B cell (primary cell): ENCODE measurements at regions not wholly inside any gene's neighbourhood (a gene's known extent, or its start where the extent isn't known, plus 50 kb on each side); places are given as distances from the start of the nearest gene placed in this dataset.

ENCODE experiments used
- ATAC-seq: fragments of 200-7000 bp; cut with Tn5 transposase; one replicate; pipeline ENCODE4 v1.10.0; 2021; ENCODE audit warnings: low read depth, mild to moderate bottlenecking, moderate number of reproducible peaks, moderate library complexity
- CTCF ChIA-PET: fragments of 350-600 bp; sonication (Branson Sonifier 250); formaldehyde crosslinking; loops from one replicate; lab custom pipeline; 2021; ENCODE audit warnings: antibody characterized with exemption, inconsistent platforms; lab: Charles Lee
- POLR2A ChIA-PET: fragments of 350-600 bp; sonication (Branson Sonifier 250); formaldehyde crosslinking; loops from one replicate; lab custom pipeline; 2021; ENCODE audit warnings: antibody characterized with exemption; lab: Charles Lee
- DNase-seq: peaks from one replicate; pipeline ENCODE4 v3.0.0; 2013
- H2AFZ ChIP-seq: 2 replicates; pipeline ENCODE4 v1.6.1; 2012; ENCODE audit warnings: mild to moderate bottlenecking, low read depth, low read length; ENCODE audit not compliant: insufficient read depth, poor library complexity, severe bottlenecking
- H3K27ac ChIP-seq, 2 donors: 1 replicate in 1 of 2; 2 replicates in 1 of 2; pipeline ENCODE4 v1.5.1; 2012 to 2013; ENCODE audit warnings: low read length in 2 of 2, mild to moderate bottlenecking in 2 of 2, moderate library complexity in 1 of 2
- H3K27me3 ChIP-seq, 4 experiments: fragments of 200-600 bp in 1 of 4; sonication (generic) in 1 of 4; replicated peaks in 1 of 4; 1 replicate in 2 of 4; 2 replicates in 2 of 4; pipeline versions ENCODE4 v1.6.1 to v1.7.0; 2013 to 2016; ENCODE audit warnings: low read length in 3 of 4, mild to moderate bottlenecking in 2 of 4, mixed read lengths in 1 of 4, moderate library complexity in 1 of 4; ENCODE audit not compliant: insufficient read depth in 4 of 4, control insufficient read depth in 3 of 4; ENCODE audit errors: control extremely low read depth in 1 of 4
- H3K36me3 ChIP-seq, 2 experiments: replicated peaks in 1 of 2; 1 replicate in 1 of 2; 2 replicates in 1 of 2; pipeline versions ENCODE4 v1.6.1 to v1.7.1; 2013; ENCODE audit warnings: low read length in 1 of 2; ENCODE audit not compliant: insufficient read depth in 2 of 2, control insufficient read depth in 1 of 2; ENCODE audit errors: control extremely low read depth in 1 of 2, extremely low read depth in 1 of 2
- H3K4me1 ChIP-seq, 2 donors: fragments of 200-600 bp in 1 of 2; sonication (generic) in 1 of 2; 1 replicate in 1 of 2; 2 replicates in 1 of 2; pipeline versions ENCODE4 v1.5.1 to v1.6.1; 2013 to 2017; ENCODE audit warnings: low read length in 2 of 2; ENCODE audit not compliant: control insufficient read depth in 2 of 2, insufficient read depth in 2 of 2
- H3K4me2 ChIP-seq: replicated peaks from 2 replicates; pipeline ENCODE3; 2012; ENCODE audit warnings: mild to moderate bottlenecking, low read depth, low read length; ENCODE audit not compliant: poor library complexity, severe bottlenecking
- H3K4me3 ChIP-seq, 5 experiments: fragments of 200-600 bp in 1 of 5; sonication (generic) in 1 of 5; 1 replicate in 3 of 5; 2 replicates in 2 of 5; pipeline versions ENCODE4 v1.5.1 to v1.7.0; 2011 to 2016; ENCODE audit warnings: low read length in 4 of 5, mild to moderate bottlenecking in 4 of 5, low read depth in 2 of 5, control low read depth in 1 of 5, moderate library complexity in 1 of 5; ENCODE audit not compliant: insufficient read depth in 1 of 5; ENCODE audit errors: control extremely low read depth in 1 of 5, extremely low read depth in 1 of 5
- H3K79me2 ChIP-seq: fragments of 200-600 bp; sonication (generic); one replicate; pipeline ENCODE4 v1.6.0; 2016; ENCODE audit warnings: low read length; ENCODE audit not compliant: control insufficient read depth, insufficient read depth
- H3K9ac ChIP-seq: fragments of 200-600 bp; sonication (generic); 2 replicates; pipeline ENCODE4 v1.6.1; 2017; ENCODE audit warnings: mild to moderate bottlenecking, low read length, moderate library complexity
- H3K9me3 ChIP-seq, 3 donors: one replicate each; pipeline versions ENCODE4 v1.6.1 to v1.7.1; 2013; ENCODE audit warnings: low read length in 2 of 3; ENCODE audit not compliant: control insufficient read depth in 2 of 3, insufficient read depth in 1 of 3; ENCODE audit errors: control extremely low read depth in 1 of 3
- H4K20me1 ChIP-seq: 2 replicates; pipeline ENCODE4 v1.6.0; 2012; ENCODE audit warnings: mild to moderate bottlenecking, low read length; ENCODE audit not compliant: insufficient read depth, control insufficient read depth, poor library complexity, severe bottlenecking
- H3K27ac Mint-ChIP-seq: one replicate; pipeline ENCODE4 v1.8.0; 2021; ENCODE audit warnings: mixed read lengths
- H3K27me3 Mint-ChIP-seq: one replicate; pipeline ENCODE4 v1.8.0; 2021; ENCODE audit warnings: mixed read lengths
- H3K4me1 Mint-ChIP-seq: one replicate; pipeline ENCODE4 v1.8.0; 2021; ENCODE audit warnings: mixed read lengths
- H3K4me3 Mint-ChIP-seq: one replicate; pipeline ENCODE4 v1.8.0; 2021; ENCODE audit warnings: mixed read lengths
- H3K9me3 Mint-ChIP-seq: one replicate; pipeline ENCODE4 v1.8.0; 2022; ENCODE audit warnings: mixed read lengths; ENCODE audit not compliant: insufficient read depth
- CTCF ChIP-seq: fragments of 200-600 bp; IDR thresholded peaks from one replicate; pipeline ENCODE4 v1.8.0; 2022; ENCODE audit warnings: antibody characterized with exemption, mild to moderate bottlenecking
- EZH2 ChIP-seq: IDR thresholded peaks from 2 replicates; pipeline ENCODE4 v1.6.1; 2012; ENCODE audit warnings: borderline replicate concordance, low read depth, mild to moderate bottlenecking, moderate library complexity, low read length; ENCODE audit not compliant: insufficient read depth, poor library complexity, severe bottlenecking
- WGBS: methylation state at CpG from one replicate; pipeline ENCODE4 v1.1.5; 2013; ENCODE audit warnings: missing lambda C conversion rate; ENCODE audit not compliant: insufficient coverage; 5-methylcytosine and 5-hydroxymethylcytosine counted together
- intact Hi-C: fragments of 100-400 bp; cut with micrococcal nuclease; formaldehyde crosslinking; loops from one replicate; pipeline ENCODE4 v1.10.0; 2022

DNA sequence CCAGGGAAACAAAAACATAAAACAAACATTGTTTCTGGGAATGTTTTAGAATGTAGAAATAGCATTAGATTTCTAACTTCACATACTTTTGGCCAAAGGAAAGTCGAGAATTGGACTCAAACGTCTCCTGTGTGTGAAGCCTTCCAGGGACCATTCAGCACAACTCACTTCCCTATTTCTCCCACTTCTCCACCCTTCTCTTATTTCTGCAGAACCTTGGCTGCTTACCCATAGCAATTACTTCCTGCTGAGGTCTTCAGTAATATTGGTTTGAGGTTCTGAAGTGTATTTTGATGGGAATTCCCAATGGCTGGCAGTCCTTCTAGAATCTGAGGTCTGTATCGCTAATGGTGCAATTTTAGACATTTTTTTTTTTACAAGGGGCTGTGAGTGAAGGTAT is 158.3 kb upstream of the SNX19 start:
- H3K9me3 ChIP-seq = no peaks in the 10 kb centered on the region
- H3K4me2 ChIP-seq = no peak overlapping the region
- no peak overlapping the region for H3K9ac ChIP-seq
- Mint-ChIP-seq H3K27me3 (no peaks in the 10 kb centered on the region), H3K9me3 (no peaks in the 10 kb centered on the region), H3K27ac (no peak overlapping the region), H3K4me1 (no peaks in the 10 kb centered on the region), H3K4me3 (no peak overlapping the region)
- DNase-seq (no peak), ATAC-seq (no peak)
- CTCF ChIA-PET = no interaction called here
- H3K79me2 ChIP-seq = no peaks in the 10 kb centered on the region
- TF ChIP-seq CTCF (no peak), EZH2 (no peak)
- H2AFZ ChIP-seq = no peak overlapping the region
- no peak overlapping the region for H3K4me3 ChIP-seq
- POLR2A ChIA-PET = no interaction called here
- intact Hi-C loops = no loop called here
- no peaks in the 10 kb centered on the region for H3K27me3 ChIP-seq
- H3K27ac ChIP-seq = no peak overlapping the region
- 14% methylated on average over 2 of the region's 3 CpGs for WGBS
- no peaks in the 10 kb centered on the region for H4K20me1 ChIP-seq
- no peaks in the 10 kb centered on the region for H3K4me1 ChIP-seq
- no peaks in the 10 kb centered on the region for H3K36me3 ChIP-seq

DNA sequence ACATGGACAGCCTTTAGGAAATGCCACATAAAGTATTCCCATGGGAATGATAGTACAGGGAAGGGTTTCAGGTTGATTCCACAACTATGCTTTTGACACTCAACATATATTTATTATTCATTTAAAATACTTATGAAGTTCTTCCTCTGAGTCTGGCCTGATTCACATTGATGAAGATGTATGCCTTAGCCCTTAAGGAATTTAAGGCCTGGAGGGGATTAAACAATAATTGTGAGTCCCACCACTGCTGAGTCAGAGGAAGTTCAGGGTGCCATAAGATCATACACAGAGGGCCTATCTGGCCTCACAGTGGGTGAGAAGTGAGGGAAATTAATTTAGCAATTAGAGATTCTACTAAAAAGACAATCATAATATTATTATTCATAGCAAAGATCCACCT is 161.1 kb upstream of the SNX19 start:
- no peaks in the 10 kb centered on the region for H3K4me1 Mint-ChIP-seq
- H4K20me1 ChIP-seq = no peaks in the 10 kb centered on the region
- H3K27ac ChIP-seq = no peak overlapping the region
- H3K27me3 Mint-ChIP-seq = no peaks in the 10 kb centered on the region
- no peak for ATAC-seq
- H3K27ac Mint-ChIP-seq = no peak overlapping the region
- H3K4me3 ChIP-seq = no peak overlapping the region
- DNase-seq = no peak
- ChIA-PET POLR2A (no interaction called here), CTCF (no interaction called here)
- no peak overlapping the region for H3K4me3 Mint-ChIP-seq
- TF ChIP-seq CTCF (no peak), EZH2 (no peak)
- H3K4me1 ChIP-seq = no peaks in the 10 kb centered on the region
- no peaks in the 10 kb centered on the region for H3K79me2 ChIP-seq
- peaks cover 3% of the 10 kb centered on the region for H3K9me3 Mint-ChIP-seq
- H3K27me3 ChIP-seq = no peaks in the 10 kb centered on the region
- peaks cover 0 to 3% (median 0%) of the 10 kb centered on the region in 3 donors for H3K9me3 ChIP-seq
- H3K4me2 ChIP-seq = no peak overlapping the region
- no peaks in the 10 kb centered on the region for H3K36me3 ChIP-seq
- H2AFZ ChIP-seq = no peak overlapping the region
- H3K9ac ChIP-seq = no peak overlapping the region
- intact Hi-C loops = no loop called here
